K562 (cell line): ENCODE measurements at regions not wholly inside any gene's neighbourhood (a gene's known extent, or its start where the extent isn't known, plus 50 kb on each side); places are given as distances from the start of the nearest gene placed in this dataset.

ENCODE experiments used
- ATAC-seq: fragments of 200-7000 bp; cut with Tn5 transposase; 3 replicates; pipeline ENCODE4 v1.9.1; 2020; ENCODE audit warnings: moderate library complexity
- BruUV-seq: library from RNA; stranded (reverse); fragments of 400-500 nt; replicated peaks from 2 replicates; lab custom pipeline; 2021; lab: Mats Ljungman, UMichigan
- CTCF ChIA-PET: fragments of 300-600 bp; formaldehyde crosslinking; extraction: SDS; loops from one replicate; lab custom pipeline; 2021; ENCODE audit warnings: low intra/inter-chr PET ratio; lab: Yijun Ruan, JAX
- POLR2A ChIA-PET: fragments of 300-600, 350-650 bp; sonication (Branson Sonifier 250); formaldehyde crosslinking; extraction: SDS; loops from one replicate; lab custom pipeline; 2021; ENCODE audit warnings: antibody characterized with exemption, inconsistent platforms; lab: Yijun Ruan, JAX
- DNase-seq, 4 experiments: peaks; one replicate each; pipeline versions ENCODE4 v3.0.0 to v3.0.0-alpha.2; 2011 to 2018; ENCODE audit warnings: low spot score in 3 of 4, mixed read lengths in 3 of 4; ENCODE audit errors: extremely low read depth in 1 of 4
- FAIRE-seq: peaks from 2 replicates; lab custom pipeline; 2011; peaks lifted over from hg19 to GRCh38; lab: Jason Lieb, UNC
- H2AFZ ChIP-seq: 2 replicates; pipeline ENCODE4 v1.6.0; 2011; ENCODE audit warnings: low read depth, low read length, control low read depth, inconsistent platforms
- H3K27ac ChIP-seq: fragments of 200-600 bp; 3 replicates; pipeline ENCODE4 v1.8.0; 2011; ENCODE audit warnings: low read depth, mild to moderate bottlenecking, control low read depth, inconsistent platforms, low read length, moderate library complexity, mixed read lengths; ENCODE audit errors: extremely low read depth
- H3K27me3 ChIP-seq, 2 experiments: fragments of 300-600 bp in 1 of 2; 2 replicates in 1 of 2; 3 replicates in 1 of 2; pipeline versions ENCODE4 v1.6.0 to v1.8.0; 2011; ENCODE audit warnings: inconsistent platforms in 2 of 2, low read length in 2 of 2, mild to moderate bottlenecking in 1 of 2, mixed read lengths in 1 of 2, moderate library complexity in 1 of 2; ENCODE audit not compliant: control insufficient read depth in 2 of 2, insufficient read depth in 2 of 2
- H3K36me3 ChIP-seq: fragments of 300-600 bp; 3 replicates; pipeline ENCODE4 v1.8.0; 2011; ENCODE audit warnings: mild to moderate bottlenecking, low read length, inconsistent platforms; ENCODE audit not compliant: control insufficient read depth, insufficient read depth
- H3K4me1 ChIP-seq, 2 experiments: fragments of 200-600 bp in 1 of 2; replicated peaks in 1 of 2; 2 replicates in 1 of 2; 3 replicates in 1 of 2; pipeline versions ENCODE4 v1.5.1 to v1.8.0; 2011; ENCODE audit warnings: inconsistent platforms in 2 of 2, low read length in 2 of 2, mild to moderate bottlenecking in 1 of 2, mixed read lengths in 1 of 2, moderate library complexity in 1 of 2; ENCODE audit not compliant: control insufficient read depth in 2 of 2, insufficient read depth in 2 of 2
- H3K4me2 ChIP-seq: 2 replicates; pipeline ENCODE4 v1.6.1; 2011; ENCODE audit warnings: low read length, control low read depth, inconsistent platforms, mixed read lengths; ENCODE audit not compliant: insufficient read depth
- H3K4me3 ChIP-seq: fragments of 200-600 bp; sonication (generic), shearing (Covaris generic); 2 replicates; pipeline ENCODE4 v1.5.1; 2016; ENCODE audit warnings: control low read depth, inconsistent platforms
- H3K79me2 ChIP-seq: fragments of 200-600 bp; 3 replicates; pipeline ENCODE4 v1.8.0; 2011; ENCODE audit warnings: low read length, inconsistent platforms; ENCODE audit not compliant: control insufficient read depth, insufficient read depth
- H3K9ac ChIP-seq, 2 experiments: 2 replicates each; pipeline versions ENCODE4 v1.6.0 to v1.6.1; 2011; ENCODE audit warnings: low read depth in 2 of 2, low read length in 2 of 2, control low read depth in 1 of 2, inconsistent platforms in 1 of 2, mild to moderate bottlenecking in 1 of 2, mixed read lengths in 1 of 2; ENCODE audit not compliant: insufficient read depth in 1 of 2
- H3K9me1 ChIP-seq: one replicate; pipeline ENCODE4 v1.6.0; 2011; ENCODE audit warnings: inconsistent platforms, mild to moderate bottlenecking, low read length, moderate library complexity; ENCODE audit not compliant: control insufficient read depth, insufficient read depth
- H3K9me3 ChIP-seq: replicated peaks from 2 replicates; pipeline ENCODE4 v1.5.1; 2011; ENCODE audit warnings: low read depth, low read length, inconsistent platforms; ENCODE audit not compliant: control insufficient read depth, insufficient read depth
- H4K20me1 ChIP-seq: replicated peaks from 2 replicates; pipeline ENCODE4 v1.6.1; 2011; ENCODE audit warnings: low read length, inconsistent platforms, mixed read lengths; ENCODE audit not compliant: control insufficient read depth, insufficient read depth
- HSF4 ChIP-seq: fragments of 250-450 bp; sonication (Bioruptor Pico); IDR thresholded peaks from 2 replicates; pipeline ENCODE4 v2.1.2; 2022; ENCODE audit warnings: mild to moderate bottlenecking, moderate library complexity, borderline replicate concordance
- KDM2B ChIP-seq: fragments of 250-450 bp; sonication (Bioruptor Pico); IDR thresholded peaks from 2 replicates; pipeline ENCODE4 v1.8.0; 2021; ENCODE audit warnings: mild to moderate bottlenecking, moderate library complexity
- MYBL2 ChIP-seq, 2 experiments: fragments of 450-650 bp in 1 of 2; sonication (generic) in 1 of 2; formaldehyde crosslinking in 1 of 2; IDR thresholded peaks; 2 replicates each; pipeline versions ENCODE4 v1.6.1 to v1.8.1; 2017 to 2022; ENCODE audit warnings: borderline replicate concordance in 1 of 2, inconsistent platforms in 1 of 2, low read depth in 1 of 2, mild to moderate bottlenecking in 1 of 2, missing genetic modification reagents in 1 of 2, moderate library complexity in 1 of 2
- PHF21A ChIP-seq: fragments of 450-650 bp; IDR thresholded peaks from 2 replicates; pipeline ENCODE4 v1.6.1; 2017; ENCODE audit warnings: low read depth, borderline replicate concordance
- SRSF3 ChIP-seq: fragments of 200-400 bp; formaldehyde crosslinking; IDR thresholded peaks from 2 replicates; pipeline ENCODE4 v1.6.1; 2016; ENCODE audit warnings: mild to moderate bottlenecking, low read length, moderate library complexity; ENCODE audit not compliant: insufficient read depth
- TEAD2 ChIP-seq: fragments of 450-650 bp; IDR thresholded peaks from 2 replicates; pipeline ENCODE4 v1.6.1; 2016; ENCODE audit warnings: missing genetic modification characterization, control low read depth, missing compliant biosample characterization
- ZEB2 ChIP-seq: fragments of 450-650 bp; IDR thresholded peaks from 2 replicates; pipeline ENCODE4 v1.6.1; 2016
- ZNF224 ChIP-seq: sonication (generic); formaldehyde crosslinking; IDR thresholded peaks from 2 replicates; pipeline ENCODE4 v1.8.0; 2022; ENCODE audit warnings: mild to moderate bottlenecking, missing genetic modification reagents
- ZNF354B ChIP-seq: fragments of 250-450 bp; sonication (Bioruptor Pico); IDR thresholded peaks from 2 replicates; pipeline ENCODE4 v1.4.0; 2020
- ZNF384 ChIP-seq: IDR thresholded peaks from 2 replicates; pipeline ENCODE4 v1.6.1; 2012; ENCODE audit warnings: low read depth, low read length, improper control_type of control experiment
- ZNF644 ChIP-seq: fragments of 200-800 bp; sonication (Bioruptor generic); IDR thresholded peaks from 2 replicates; pipeline ENCODE4 v1.6.1; 2016; ENCODE audit warnings: low read depth, missing genetic modification characterization, missing compliant biosample characterization
- whole genome bisulfite sequencing: fragments of 100-300 bp; shearing (Covaris generic); methylation state at CpG from one replicate; pipeline ENCODE4 v1.1.6; 2016; ENCODE audit warnings: low coverage, mixed read lengths; ENCODE audit not compliant: insufficient coverage; ENCODE audit errors: missing lambda C conversion rate; 5-methylcytosine and 5-hydroxymethylcytosine counted together
- in situ Hi-C: fragments of 300-500 bp; cut with MboI; formaldehyde crosslinking; loops from 4 replicates; pipeline ENCODE4 v1.15.0; 2018; ENCODE audit warnings: inconsistent platforms, mixed read lengths
- intact Hi-C: fragments of 100-400 bp; cut with micrococcal nuclease; formaldehyde crosslinking; loops from 2 replicates; pipeline ENCODE4 v1.14.2; 2022
- TF ChIP-seq, protein P1 (sequence below): IDR thresholded peaks from 2 replicates; pipeline ENCODE4 v1.6.1; 2014; ENCODE audit warnings: antibody characterized with exemption
- TF ChIP-seq, protein P2 (sequence below): fragments of 250-450 bp; sonication (Bioruptor Pico); IDR thresholded peaks from 2 replicates; pipeline ENCODE4 v1.9.0; 2021; ENCODE audit warnings: mild to moderate bottlenecking, inconsistent platforms

DNA sequence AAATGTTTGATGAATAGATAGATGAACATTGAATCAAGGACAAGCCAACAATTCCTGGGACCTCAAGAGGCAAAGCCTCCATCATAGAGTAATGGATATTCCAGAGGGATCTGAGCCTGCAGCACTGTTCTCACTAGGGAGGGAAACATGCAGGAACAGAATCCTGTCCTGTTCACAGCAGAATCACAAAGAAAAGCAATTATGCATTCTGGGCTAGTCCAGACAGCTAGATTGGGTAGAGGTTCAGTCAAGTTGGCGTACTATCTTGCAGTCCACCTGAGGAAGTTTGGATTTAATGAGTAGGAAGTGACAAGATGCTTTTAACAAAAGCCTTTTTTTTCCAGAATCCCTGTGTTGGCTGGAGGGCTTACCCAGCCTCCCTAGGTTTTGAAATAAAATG, 314.5 kb upstream of the SEMA6D start:
- ATAC-seq = no peak
- WGBS = 0% methylated on average over 1 of the region's 1 CpG
- no peak for FAIRE-seq

More for the DNA sequence above, 314.5 kb upstream of the SEMA6D start:
- Histone ChIP-seq H3K4me1 (no peaks in the 10 kb centered on the region), H3K4me3 (no peak overlapping the region), H3K9me3 (no peaks in the 10 kb centered on the region; the same call in 1 of the 2 replicates), H3K36me3 (no peaks in the 10 kb centered on the region), H4K20me1 (no peaks in the 10 kb centered on the region), H2AFZ (no peak overlapping the region), H3K9me1 (no peaks in the 10 kb centered on the region), H3K27me3 (no peaks in the 10 kb centered on the region), H3K27ac (no peak overlapping the region), H3K9ac (no peak overlapping the region), H3K4me2 (no peak overlapping the region), H3K79me2 (no peaks in the 10 kb centered on the region)
- TF ChIP-seq ZNF354B (CRISPR knock-in tag) (no peak), HSF4 (CRISPR knock-in tag) (no peak), ZEB2 (no peak), PHF21A (no peak), ZNF644 (tag) (no peak), SRSF3 (no peak), MYBL2 (IDR thresholded peaks at IDR 0.05; ENCODE audit: low read depth) (no peak), MYBL2 (CRISPR knock-in tag; IDR thresholded peaks at IDR 0.05; ENCODE audit: borderline replicate concordance) (no peak), TEAD2 (tag) (no peak), KDM2B (CRISPR knock-in tag) (no peak), ZNF384 (no peak), ZNF224 (no peak)
- TF ChIP-seq, protein P1, sequence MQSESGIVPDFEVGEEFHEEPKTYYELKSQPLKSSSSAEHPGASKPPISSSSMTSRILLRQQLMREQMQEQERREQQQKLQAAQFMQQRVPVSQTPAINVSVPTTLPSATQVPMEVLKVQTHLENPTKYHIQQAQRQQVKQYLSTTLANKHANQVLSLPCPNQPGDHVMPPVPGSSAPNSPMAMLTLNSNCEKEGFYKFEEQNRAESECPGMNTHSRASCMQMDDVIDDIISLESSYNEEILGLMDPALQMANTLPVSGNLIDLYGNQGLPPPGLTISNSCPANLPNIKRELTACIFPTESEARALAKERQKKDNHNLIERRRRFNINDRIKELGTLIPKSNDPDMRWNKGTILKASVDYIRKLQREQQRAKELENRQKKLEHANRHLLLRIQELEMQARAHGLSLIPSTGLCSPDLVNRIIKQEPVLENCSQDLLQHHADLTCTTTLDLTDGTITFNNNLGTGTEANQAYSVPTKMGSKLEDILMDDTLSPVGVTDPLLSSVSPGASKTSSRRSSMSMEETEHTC = no peak
- TF ChIP-seq, protein P2, sequence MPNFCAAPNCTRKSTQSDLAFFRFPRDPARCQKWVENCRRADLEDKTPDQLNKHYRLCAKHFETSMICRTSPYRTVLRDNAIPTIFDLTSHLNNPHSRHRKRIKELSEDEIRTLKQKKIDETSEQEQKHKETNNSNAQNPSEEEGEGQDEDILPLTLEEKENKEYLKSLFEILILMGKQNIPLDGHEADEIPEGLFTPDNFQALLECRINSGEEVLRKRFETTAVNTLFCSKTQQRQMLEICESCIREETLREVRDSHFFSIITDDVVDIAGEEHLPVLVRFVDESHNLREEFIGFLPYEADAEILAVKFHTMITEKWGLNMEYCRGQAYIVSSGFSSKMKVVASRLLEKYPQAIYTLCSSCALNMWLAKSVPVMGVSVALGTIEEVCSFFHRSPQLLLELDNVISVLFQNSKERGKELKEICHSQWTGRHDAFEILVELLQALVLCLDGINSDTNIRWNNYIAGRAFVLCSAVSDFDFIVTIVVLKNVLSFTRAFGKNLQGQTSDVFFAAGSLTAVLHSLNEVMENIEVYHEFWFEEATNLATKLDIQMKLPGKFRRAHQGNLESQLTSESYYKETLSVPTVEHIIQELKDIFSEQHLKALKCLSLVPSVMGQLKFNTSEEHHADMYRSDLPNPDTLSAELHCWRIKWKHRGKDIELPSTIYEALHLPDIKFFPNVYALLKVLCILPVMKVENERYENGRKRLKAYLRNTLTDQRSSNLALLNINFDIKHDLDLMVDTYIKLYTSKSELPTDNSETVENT (CRISPR knock-in tag) = no peak
- intact Hi-C loops (no loop called here), in situ Hi-C loops (no loop called here)
- CTCF ChIA-PET = no interaction called here
- POLR2A ChIA-PET = no interaction called here
- no peak for DNase-seq
- no TSS peak for BruUV-seq
